ENCODE measurements at regions not wholly inside any gene's neighbourhood (a gene's known extent, or its start where the extent isn't known, plus 50 kb on each side); places are given as distances from the start of the nearest gene placed in this dataset.

- DNase-seq = no peak
Measured at GRCh38 chr10:44787480-44788075, 123.6 kb upstream of the TMEM72 start.

DNA sequence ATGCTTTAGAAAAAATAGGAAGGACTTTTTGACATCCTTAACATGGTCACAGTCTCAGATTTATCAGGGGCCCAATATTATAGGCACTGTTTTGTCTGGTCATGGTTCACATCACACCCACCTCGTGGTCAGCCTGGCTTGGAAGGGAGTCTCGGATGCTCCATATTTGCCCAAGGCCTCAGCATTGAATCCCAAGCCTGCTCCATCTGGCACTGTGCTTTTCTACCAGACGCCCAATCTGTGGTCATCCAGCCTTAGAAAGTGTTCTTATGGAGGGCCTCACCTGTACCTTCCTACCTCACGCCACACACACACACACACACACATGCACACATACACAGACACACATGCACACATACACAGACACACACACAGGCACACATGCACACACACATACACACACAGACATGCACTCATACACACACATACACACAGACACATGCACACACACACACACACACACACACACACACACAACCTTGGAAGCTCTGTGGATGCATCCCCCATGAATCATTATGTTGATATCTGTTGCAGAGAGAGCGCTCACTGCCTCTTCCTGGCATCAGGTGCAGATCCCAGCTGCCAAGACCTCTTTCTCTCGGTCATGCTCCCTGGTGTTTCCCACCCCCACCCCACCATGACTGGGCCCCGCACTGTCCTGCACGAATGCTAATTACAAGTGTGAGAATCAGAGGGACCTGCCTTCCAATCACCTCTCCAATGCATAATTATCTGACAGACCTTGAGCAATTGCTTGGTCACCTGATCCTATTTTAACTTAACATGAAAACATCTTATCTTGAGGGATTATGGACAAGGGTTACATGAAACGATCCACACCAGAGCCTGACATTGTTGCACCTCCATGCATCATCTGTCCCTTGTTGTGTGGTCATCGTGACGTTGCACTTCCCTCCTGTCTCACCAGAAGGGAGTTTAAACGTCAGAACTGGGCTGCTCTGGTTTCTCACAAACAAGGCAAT is 122.7 kb upstream of the TMEM72 start:
- no peak for DNase-seq

GRCh38 chr10:44792119-44792775 is 118.9 kb upstream of the TMEM72 start:
- no peak for DNase-seq

GRCh38 chr10:44799966-44800365 is 111.2 kb upstream of the TMEM72 start:
- no peak for DNase-seq

DNA sequence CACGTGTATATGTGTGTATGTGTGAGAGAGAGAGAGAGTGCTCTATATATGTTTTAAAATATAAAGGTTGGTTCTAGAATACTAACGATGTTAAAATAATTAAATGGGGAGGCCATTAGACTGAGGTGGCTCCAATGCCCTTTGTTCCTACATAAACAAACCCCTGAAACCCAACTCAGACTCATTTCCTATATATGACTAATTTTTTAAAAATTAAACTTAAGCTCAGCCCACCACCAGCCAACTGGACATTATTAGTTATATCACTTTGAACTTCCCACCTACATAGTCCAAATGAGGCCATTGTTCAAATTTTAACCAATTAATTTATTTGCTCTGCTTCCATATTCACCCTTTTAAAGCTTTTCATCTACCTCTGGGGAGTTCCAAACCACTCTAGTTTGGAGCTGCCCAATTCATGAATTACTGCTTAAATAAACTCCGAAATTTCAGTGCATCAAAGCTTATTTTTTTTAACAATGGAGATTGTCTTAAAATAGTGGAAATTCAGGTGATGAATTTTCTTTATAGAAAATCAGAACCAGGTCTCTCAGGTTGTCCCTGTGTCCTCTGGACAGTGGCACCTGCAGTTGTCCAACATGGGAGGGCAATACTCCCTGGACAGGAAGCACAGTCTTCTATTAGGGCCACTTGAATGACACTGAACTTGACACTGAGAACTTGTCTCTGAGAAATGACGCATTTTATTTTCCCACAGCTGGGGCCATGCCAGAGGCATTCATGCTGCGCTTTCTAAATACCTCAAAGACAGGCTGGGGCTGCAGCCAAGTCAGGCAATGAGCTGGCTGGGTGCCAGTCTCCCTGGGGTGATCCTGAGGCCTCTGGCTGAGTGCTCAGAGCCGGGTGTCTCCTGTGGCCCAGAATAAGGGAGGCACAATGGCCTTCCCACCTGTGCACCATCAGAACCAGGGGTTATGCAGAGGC is 109.5 kb upstream of the TMEM72 start:
- DNase-seq = no peak

DNA sequence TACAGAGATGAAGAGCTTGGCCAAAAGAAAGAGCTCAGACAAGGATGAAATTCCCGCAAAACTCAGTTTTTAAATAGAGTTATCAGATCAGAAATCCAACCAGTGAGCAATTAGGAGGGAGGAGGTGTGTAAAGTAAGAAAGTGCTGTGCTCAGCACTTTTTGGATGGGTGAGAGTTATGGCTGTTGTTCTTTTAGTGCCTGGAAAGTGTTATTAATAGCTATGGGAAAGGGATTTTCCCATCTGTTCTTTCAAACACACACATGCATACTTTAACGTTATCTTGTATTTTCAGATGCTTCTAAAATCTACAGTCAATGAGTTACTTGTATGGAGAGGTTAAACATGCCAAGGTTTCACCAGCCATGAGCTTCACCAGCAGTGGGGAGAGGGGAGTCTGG is 107.3 kb upstream of the TMEM72 start:
- no peak for DNase-seq

GRCh38 chr10:44804661-44805060 is 106.5 kb upstream of the TMEM72 start:
- no peak for DNase-seq

- no peak for DNase-seq
Measured at GRCh38 chr10:44805466-44806210, 105.5 kb upstream of the TMEM72 start.

- DNase-seq = no peak
Measured at GRCh38 chr10:44806950-44807349, 104.2 kb upstream of the TMEM72 start.

DNA sequence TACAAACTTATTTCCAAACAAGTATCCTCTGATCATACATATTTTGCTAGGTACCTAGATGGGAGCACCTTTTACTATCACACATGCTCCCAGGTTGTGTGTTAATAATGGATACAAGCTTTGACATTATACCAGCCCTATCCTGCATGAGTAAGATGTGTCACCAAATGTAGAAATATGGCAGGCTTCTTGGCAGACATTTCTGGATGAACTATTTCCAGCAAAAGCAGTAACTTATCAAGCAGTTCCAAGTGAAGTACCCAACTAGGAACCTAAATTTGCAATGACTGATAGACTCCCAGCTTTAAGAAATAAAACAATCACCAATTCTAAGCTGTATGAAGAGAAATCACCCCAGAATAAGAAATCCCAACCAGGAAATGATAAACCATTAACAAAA is 103.7 kb upstream of the TMEM72 start:
- DNase-seq = no peak

- no peak for DNase-seq
Measured at GRCh38 chr10:44809647-44810046, 101.5 kb upstream of the TMEM72 start.

DNA sequence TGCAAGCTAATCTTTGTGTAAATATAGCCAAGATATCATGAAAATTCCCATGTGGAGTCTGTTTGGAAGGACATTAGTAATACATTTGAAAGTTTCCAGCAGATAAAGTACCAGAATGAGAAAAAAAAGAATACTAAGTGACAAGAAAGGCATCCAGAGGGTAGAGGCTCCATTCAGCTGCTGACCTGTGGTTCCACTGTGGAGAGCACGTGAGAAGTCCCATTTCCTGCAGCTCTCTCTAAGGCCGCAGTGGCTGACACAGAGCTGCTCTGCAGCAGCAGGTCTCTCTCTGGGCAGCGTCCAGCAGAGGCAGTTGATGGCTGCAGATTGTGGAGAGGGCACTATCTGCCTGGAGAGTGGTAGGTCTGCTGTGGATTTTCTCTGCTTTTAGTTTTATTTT is 100.1 kb upstream of the TMEM72 start:
- DNase-seq = no peak

GRCh38 chr10:44813201-44813600 is 97.9 kb upstream of the TMEM72 start:
- no peak for DNase-seq

DNA sequence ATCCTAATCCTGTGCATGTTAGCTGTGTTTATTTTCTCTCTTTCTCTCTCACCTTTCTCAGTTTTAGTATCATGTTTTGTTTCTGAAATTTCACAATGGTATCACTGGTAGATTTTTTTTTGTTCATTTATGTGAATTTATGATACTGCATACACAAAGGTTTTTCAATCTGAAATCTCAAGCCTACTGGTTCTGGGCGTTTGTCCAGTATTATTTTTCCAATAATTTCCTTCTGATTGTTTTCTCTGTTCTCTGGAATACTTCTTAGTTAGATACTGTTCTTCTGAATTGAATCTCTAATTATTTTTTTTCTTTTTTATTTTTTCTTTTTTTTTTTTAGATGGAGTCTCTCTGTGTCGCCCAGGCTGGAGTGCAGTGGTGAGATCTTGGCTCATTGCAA is 96.2 kb upstream of the TMEM72 start:
- DNase-seq = no peak

GRCh38 chr10:44818041-44818649 is 93.0 kb upstream of the TMEM72 start:
- DNase-seq = peak; percentile 76

- no peak for DNase-seq
Measured at GRCh38 chr10:44818701-44819127, 92.4 kb upstream of the TMEM72 start.

DNA sequence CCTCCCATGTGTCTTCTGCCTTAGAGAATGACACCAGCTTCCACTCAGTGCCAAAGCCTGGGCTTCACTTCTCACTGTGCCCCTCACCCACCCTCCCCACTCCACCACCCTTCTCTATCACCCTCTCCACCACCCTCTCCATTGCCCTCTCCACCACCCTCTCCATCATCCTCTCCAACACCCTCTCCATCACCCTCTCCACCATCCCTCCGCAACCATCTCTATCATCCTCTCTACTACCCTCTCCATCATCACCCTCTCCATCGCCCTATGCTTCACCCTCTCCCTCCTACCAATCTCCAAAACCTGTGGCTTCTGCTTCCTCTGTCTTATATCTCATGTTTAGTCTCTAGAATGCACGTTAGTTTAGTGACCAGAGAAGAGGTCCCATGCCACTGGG is 91.0 kb upstream of the TMEM72 start:
- DNase-seq = no peak

DNA sequence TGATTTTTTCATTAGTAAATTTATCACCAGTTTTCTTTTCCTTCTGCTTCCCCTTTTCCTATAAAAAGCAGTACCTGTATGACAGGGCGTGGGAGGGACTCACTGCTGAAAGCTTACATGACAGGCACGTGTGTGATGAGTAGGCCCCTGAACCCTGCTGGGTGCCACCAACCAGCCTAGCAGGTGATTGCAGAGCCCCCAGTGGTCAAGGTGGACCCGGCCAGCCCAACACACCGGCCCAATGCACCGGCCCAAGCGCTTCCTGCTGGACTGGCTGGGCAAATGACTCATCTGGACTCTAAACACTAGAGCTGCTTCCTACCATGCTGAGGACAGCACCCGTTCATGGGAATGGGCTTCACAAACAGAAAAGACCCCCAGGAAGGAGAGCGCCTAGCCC is 89.8 kb upstream of the TMEM72 start:
- no peak for DNase-seq

GRCh38 chr10:44822349-44822748 is 88.8 kb upstream of the TMEM72 start:
- no peak for DNase-seq

DNA sequence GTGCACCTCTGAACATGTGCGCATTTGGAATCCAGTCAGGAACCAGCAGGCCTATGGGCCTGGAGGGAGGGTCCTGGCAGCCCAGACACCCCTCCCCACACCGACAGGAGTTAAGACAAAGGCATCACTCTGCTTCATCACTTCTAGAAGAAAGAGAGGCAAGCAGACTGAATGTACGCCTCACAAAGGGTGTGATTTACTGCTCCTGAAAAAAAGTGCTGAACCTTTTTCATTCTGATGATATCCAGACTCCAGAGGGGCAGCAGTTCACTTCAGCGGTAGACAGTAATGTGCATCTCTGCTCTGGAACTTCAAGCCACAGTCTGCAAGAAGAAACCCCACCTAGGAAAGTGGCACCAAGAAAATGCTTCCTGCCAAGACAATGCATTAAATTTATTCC is 88.2 kb upstream of the TMEM72 start:
- DNase-seq = no peak

- DNase-seq = no peak
Measured at GRCh38 chr10:44824607-44825006, 86.5 kb upstream of the TMEM72 start.

All from hindlimb muscle (tissue), 1 donor.